HPDE6-E6E7 (cell line): ENCODE measurements at regions not wholly inside any gene's neighbourhood (a gene's known extent, or its start where the extent isn't known, plus 50 kb on each side); places are given as distances from the start of the nearest gene placed in this dataset.
"Not testable (repeated sequence)": the region's sequence is repeated elsewhere in the genome, so short reads cannot be mapped to it uniquely, and the experiment has no call there.

ENCODE experiments used
- DNase-seq: peaks from one replicate; pipeline ENCODE4 v3.0.0; 2011; ENCODE audit warnings: missing footprints; ENCODE audit errors: extremely low spot score

DNA sequence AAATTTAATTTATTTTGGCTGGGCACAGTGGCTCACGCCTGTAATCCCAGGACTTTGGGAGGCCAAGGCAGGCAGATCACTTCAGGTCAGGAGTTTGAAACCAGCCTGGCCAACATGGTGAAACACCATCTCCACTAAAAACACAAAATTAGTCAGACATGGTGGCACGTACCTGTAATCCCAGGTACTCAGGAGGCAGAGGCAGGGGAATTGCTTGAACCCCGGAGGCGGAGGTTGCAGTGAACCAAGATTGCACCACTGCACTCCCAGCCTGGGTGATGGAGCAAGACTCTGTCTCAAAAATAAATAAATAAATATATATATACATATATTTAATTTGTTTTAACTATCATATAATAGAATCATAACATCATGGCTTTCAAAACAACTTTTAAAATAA lies 482.1 kb upstream of the AUTS2 start:
- not testable (repeated sequence) for DNase-seq

- no peak for DNase-seq
Measured at GRCh38 chr7:69122953-69123352, 475.3 kb upstream of the AUTS2 start.

DNA sequence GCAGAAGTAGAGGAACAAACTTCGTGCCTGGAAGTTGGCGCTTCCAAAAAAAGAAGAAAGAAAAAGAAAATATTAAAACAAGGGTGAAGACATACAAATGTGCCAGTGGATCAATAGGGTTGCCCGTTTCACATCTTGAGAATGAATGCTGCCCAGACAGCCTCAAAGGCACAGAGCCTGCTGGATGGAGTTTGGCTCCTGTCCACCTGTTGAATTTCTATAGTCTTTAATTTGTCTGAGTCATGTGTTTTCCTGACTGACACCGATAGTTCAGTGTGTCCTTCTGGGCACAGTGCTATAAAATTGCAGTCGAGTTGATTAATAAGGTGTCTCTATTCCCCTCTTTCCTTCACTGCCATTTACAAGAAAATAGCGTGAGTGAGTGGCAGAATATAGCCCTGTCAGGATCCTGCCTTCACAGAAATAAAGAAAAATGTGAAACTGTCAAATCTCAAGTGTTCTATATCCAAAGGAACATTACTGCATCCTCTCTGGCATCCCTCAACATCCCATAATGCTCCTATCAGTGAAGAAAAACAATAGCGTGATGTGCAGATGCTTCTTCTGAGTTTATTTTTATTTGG lies 471.3 kb upstream of the AUTS2 start:
- DNase-seq, result no peak

DNA sequence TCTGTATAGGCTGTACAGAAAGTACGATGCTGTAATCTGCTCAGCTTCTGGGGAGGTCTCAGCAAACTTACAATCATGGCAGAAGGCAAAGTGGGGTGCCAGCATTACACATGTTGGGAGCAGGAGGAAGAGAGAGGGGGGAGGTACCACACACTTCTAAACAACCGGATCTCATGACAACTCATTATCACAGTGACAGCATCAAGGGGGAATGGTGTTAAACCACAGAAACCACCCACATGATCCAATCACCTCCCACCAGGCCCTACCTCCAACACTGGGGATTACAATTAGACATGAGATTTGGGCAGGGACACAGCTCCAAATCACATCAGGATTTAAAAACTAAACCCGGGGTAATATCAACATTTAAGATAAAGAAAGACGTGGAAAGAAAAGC lies 468.8 kb upstream of the AUTS2 start:
- no peak for DNase-seq

DNA sequence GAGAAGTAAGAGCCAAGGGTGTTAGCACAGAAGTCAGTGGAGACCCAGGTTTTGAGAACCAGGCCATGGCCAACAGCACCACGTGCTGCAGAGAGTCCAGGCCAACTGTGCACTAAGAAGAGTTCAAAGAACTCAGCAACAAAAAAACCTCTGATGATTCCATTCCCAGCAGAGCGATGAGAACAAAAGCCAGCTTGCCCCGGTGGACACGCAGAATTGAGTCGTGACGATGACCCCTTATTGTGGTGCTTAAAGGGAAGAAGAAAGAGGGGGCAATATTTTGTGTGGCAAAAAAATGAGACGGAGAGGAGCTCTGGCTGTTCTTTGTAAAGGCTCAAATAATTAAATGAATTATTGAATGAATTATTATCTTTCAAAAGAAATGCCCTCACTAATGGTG lies 468.3 kb upstream of the AUTS2 start:
- no peak for DNase-seq

GRCh38 chr7:69130396-69130795 lies 467.9 kb upstream of the AUTS2 start:
- no peak for DNase-seq

GRCh38 chr7:69134316-69134715 lies 464.0 kb upstream of the AUTS2 start:
- DNase-seq, result no peak

DNA sequence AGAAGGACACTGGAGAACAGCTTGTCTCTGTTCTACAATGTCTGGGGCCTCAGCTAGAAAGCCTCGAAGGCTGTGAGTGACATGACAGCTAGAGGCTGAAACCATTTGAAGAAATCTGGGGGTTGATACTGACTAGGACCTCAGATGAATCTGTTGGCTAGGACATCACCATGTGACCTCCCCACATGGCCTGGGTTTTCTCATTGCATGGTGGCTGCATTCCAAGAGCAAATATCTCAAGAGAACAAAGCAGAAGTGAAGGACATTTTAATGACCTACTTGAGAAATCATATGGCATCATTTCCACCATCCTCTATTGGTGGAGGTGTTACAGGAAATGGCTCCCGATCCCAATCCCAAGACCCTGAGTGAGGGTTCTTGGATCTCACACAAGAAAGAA lies 450.6 kb upstream of the AUTS2 start:
- no peak for DNase-seq

DNA sequence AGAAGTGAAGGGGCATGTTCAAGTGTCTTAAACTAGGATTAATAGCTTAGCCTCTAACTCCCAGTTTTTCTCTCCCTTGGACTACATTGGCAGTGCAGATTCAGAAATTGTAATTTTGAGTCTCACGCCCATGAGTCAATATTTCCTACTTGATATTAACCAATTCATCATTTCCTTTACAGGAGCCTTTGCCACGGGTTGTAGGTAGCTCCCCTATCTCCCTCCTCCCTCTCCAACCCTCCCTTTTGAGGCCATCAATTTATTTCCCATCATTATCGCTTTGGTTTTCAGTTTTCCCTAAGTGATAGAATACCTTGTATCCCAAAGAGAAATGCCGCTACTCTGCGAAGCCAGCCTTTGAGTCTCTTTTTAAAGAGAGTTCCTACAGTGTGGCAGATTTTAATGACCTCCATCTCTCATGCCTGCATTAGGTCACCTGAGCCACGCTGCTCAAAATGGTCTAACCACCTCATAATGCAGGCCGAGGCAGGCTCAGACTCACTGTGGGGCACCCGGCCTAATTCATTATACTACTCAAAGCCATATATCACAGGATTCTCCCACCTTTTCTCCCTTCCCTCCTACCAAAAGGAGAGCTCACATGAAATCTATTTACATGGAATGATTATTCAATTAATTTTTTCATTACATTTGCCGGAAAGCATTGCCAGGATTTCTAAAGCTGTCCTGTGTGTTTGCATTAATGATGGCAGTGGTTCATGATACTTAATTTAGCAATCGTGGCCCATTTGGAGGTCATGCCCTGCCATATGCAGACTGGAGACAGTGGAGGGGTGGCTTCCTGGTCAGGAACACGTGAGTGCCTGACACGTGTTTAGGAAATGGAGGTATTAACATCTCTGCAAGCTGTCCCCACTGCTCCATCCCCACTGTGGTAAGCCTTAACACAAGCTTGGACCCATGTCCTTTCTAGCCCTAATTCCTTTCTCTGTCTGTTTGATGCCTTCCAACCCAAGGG lies 448.2 kb upstream of the AUTS2 start:
- DNase-seq, result no peak

GRCh38 chr7:69162326-69162725 lies 435.9 kb upstream of the AUTS2 start:
- no peak for DNase-seq

DNA sequence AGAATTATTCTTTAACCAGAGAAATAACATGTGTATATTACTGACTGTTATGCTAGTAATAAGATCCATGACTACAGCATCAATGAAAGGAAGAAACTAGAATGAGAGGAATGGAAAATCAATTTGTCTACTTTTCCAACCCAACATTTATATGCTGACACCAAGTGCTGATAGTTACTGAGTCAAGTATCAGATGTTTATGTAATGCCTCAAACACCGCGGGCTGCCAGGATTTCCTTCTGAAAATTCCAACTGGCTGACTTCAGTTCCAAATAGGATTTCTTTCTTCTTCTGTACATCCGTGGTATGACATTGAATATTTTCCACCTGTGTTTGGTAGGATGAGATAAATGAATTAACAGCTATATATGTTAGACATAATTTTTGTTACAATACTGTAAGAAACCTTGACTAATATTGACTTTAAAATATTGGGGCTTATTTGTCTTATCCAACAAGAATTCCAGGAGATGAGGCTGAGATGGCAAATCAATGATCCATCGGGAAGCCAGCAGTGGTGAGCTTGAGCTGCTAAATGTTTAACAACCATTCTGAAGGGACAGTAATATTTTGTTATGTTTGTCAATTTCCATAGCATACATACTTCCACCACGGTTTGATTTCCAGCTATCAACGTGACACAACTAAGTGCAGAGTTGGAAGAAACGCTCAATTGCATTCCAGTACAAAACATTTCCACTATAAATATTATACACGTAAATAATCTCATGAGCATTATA lies 435.2 kb upstream of the AUTS2 start:
- DNase-seq, result no peak

GRCh38 chr7:69166979-69167516 lies 431.2 kb upstream of the AUTS2 start:
- no peak for DNase-seq

GRCh38 chr7:69169386-69169785 lies 428.9 kb upstream of the AUTS2 start:
- no peak for DNase-seq

- DNase-seq, result no peak
Measured at GRCh38 chr7:69172357-69173077, 425.8 kb upstream of the AUTS2 start.

DNA sequence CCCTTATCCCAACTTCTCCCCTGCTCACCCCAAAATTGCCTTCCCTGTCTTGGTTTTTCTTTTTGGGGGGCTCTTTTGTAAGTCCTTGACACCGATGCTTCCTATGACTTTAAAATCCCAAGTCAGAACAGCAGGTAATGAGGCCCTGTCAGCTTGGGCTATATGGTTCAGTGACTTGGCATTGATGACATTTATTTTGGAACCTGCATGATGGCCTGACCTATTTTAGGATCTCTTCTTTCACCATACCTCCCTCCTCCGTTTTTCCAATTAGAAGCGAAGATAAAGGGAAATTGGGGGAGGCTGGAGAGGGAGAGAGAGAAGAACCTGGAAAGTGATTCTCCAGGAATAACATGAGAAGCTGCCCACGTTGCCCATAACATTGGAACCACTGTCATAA lies 424.9 kb upstream of the AUTS2 start:
- no peak for DNase-seq

DNA sequence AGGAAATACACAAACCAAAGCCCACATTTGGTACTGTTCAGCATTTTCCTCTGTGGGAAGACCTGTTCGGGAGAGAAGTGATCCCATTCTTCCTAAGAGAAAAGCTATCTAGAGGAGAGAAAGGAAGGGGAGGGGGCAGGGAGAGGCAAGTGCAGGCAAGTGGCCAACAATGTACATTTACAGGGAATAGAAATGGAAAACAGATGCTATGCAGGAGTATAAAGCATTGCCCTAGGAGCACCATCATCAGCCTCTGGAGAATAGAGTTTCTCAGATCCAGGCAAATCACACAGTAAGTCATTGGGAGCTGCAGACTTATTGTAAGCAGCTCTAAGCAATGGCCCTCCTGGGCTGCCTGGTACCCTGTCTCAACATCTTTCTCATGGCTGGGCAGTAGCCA lies 424.4 kb upstream of the AUTS2 start:
- no peak for DNase-seq

DNA sequence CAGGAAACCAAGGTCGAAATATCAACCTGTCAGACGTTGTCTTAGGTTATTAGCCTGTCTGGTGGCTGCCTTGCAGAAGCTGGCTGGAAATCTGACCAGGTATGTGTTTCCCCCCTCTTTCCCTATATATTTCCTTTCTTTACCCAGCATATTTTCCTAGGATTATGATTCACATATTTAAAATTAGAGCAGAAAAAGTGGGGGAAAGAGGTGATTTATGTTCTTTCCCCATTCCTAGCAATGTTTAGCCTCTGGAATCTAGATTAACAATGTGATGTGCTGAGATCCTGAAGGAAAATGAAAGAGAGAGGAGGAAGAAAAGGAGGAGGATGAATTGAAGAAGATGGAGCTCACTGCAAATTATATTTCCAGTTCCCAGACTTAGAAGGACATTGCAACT lies 421.4 kb upstream of the AUTS2 start:
- no peak for DNase-seq

DNA sequence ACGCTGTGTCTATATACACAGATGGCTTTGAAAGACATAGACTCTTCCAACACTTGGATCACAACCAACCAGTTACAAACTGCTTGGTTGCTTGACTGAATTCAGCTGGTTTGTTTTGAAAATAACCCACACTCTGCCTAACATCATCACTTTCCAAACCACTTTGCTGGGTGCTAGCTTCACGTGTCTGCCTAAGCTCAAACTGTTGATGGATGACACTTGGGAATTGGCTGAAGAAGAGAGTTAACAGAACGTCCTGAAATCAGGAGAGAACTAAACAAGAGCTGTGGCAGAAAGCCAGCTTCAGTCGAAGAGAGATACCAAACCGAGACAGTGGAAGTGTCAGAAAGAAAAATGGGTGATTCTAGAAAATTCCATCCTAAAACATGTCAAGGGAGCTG lies 420.8 kb upstream of the AUTS2 start:
- DNase-seq, result no peak

DNA sequence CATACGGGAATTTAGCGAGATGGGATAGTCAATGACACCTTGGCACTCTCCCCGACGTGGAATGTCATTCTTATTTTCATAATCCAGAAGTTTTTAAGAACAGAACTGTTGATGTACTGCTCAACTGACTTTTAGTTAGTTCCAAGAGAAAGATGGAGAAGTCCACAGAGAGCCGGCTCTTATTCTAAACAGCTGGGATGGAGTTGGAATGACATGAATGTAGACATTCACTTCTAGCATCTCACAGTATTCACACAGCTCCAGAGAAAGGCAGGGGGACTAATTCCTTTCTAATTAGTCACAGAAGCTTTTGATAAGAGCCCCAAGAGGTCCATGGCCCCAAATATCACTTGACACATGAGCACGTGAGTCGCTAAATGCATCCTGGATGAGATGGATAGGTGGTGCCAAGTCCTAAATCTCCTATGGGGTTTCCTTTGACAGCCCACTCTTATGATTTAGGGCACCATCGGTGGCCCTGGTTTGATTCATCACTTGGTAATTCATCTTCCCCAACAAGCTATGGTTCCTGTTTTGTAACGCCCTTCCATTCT lies 420.3 kb upstream of the AUTS2 start:
- DNase-seq, result no peak

DNA sequence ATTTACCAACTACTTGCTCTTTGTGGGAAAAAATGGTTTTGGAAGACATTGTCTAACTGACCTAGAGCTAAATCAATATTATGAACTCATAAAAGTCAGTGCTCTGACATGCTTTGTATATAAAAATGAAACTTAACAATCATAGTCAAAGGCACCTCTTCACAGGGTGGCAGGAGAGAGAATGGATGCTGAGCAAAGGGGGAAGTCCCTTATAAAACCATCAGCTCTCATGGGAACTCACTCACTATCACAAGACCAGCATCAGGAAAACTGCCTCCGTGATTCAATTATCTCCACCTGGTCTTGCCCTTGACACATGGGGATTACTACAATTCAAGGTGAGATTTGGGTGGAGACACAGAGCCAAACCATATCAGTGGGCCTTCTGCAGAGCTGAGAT lies 417.6 kb upstream of the AUTS2 start:
- DNase-seq, result no peak
